GM18520 (cell line): ENCODE measurements at regions not wholly inside any gene's neighbourhood (a gene's known extent, or its start where the extent isn't known, plus 50 kb on each side); places are given as distances from the start of the nearest gene placed in this dataset.

Experiments
- ATAC-seq: cut with Tn5 transposase; IDR thresholded peaks from one replicate; pipeline ENCODE4 v1.9.1; 2021; ENCODE audit not compliant: unreplicated experiment

GRCh38 chr12:77433799-77434198 is 368.4 kb upstream of the E2F7 start:
- no peak for ATAC-seq

DNA sequence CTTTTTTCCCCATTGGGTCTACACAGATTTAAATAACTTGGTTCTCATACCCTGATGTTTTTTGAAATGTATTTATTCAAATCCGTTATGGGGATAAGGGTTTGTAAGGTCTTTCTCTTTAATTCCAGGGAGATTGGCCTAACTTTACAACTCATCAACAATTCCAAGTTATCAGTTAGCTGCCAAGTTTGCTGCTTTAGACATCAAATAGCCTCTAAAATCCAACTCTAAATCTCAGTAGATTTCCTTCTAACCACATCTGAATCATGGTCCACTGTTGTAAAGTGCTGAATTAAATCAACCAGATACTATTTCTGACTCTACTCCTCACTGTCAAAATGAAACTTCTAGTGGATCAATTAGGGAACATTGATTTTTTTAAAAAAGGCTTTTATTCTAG is 364.1 kb upstream of the E2F7 start:
- ATAC-seq: no peak

DNA sequence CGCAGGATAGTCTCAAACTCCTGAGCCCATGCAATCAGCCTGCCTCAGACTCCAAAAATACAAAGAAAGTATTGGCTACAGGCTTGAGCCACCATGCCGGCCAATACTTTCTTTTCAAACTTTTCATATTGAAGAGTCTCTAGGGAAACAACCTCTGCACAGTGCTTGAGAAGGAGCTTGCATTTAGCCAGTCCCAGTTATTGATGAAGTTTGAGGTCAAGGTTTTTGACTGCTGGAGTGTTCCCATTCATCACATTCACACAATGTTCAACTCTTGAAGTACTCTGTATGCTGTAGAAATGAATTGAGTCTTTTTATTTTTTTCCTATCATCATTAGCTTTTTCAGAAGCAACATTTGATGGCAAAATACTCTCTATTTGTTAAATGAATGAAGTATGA is 355.8 kb upstream of the E2F7 start:
- ATAC-seq: no peak

DNA sequence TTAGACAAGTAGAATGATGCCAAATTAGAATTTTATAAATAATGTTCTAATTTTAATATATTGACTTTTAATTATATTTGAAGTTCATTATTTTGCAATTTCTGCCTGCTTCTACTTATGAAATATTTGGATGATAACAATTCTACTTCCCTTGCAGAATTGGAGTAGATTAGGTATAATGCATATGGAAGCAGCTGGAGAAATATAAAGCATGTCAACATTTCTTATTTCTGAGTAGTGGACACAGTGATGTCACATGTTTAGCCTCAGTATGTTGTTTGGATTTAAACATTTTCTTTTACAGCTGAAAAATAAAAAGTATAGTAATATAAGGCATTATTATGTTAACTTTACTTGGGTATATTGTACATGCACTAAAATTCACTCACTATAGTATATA is 344.2 kb upstream of the E2F7 start:
- no peak for ATAC-seq

DNA sequence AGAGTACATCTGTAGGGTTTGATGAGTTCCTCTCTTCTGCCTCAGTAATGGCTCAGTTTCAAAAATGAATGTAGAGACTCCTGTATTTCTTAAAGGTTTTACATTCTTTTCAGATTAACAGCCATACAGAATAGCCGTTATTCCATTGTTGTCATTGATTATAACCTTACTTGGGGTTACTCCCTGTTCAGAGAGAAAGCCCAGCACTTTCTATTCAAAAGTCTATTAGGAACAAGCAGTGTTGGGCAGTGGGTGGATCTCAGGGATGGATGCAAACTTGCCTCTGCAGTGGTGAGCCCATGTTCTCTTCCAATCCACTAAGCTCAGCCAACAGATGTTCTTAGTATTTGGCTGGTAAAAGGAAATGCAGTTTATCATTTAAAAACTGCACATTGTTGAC is 342.6 kb upstream of the E2F7 start:
- no peak for ATAC-seq

GRCh38 chr12:77406219-77406905 is 341.0 kb upstream of the E2F7 start:
- no peak for ATAC-seq

DNA sequence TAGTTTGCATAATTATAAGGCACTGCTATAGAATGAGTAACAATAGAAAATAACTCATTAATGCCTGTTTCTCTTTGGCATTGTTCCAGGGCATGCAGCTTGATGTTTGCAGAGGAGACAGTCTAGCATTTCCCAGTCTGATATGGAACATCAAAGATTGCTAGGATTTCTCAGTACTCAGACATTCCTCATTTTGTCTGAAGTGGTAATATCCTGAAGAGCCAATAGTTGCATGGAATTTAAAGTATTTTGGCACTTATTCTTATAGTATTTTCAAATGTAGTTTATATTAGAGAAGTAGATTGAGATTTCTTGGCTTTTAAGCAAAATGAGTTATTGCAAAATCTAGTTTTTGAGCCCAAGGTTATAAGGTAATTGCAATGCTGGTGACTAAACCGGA is 337.3 kb upstream of the E2F7 start:
- ATAC-seq: no peak

GRCh38 chr12:77401770-77402081 is 336.4 kb upstream of the E2F7 start:
- ATAC-seq: no peak

- no peak for ATAC-seq
Observed at GRCh38 chr12:77401064-77401769, 335.8 kb upstream of the E2F7 start.

GRCh38 chr12:77392467-77393088 is 327.2 kb upstream of the E2F7 start:
- ATAC-seq: no peak

- no peak for ATAC-seq
Observed at GRCh38 chr12:77388445-77389265, 323.3 kb upstream of the E2F7 start.

GRCh38 chr12:77387671-77388070 is 322.3 kb upstream of the E2F7 start:
- no peak for ATAC-seq

DNA sequence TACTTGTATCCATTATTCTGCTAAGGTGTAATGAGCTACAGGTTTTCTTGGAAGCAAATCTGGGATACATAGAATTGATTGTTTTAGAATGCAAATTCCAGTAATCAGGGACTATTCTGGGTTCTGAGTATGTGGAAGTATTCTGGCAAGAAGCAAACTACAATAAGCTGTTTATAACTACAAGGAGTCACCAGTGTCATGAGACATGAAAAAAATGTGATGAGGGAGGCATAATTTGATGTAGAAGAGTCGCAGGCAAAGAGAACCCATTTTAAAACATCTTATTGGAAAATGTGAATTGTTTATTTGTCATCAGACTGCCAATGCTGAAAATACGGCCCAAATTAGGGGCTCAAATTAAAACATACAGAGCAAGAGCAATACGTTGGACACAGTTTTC is 321.8 kb upstream of the E2F7 start:
- no peak for ATAC-seq

DNA sequence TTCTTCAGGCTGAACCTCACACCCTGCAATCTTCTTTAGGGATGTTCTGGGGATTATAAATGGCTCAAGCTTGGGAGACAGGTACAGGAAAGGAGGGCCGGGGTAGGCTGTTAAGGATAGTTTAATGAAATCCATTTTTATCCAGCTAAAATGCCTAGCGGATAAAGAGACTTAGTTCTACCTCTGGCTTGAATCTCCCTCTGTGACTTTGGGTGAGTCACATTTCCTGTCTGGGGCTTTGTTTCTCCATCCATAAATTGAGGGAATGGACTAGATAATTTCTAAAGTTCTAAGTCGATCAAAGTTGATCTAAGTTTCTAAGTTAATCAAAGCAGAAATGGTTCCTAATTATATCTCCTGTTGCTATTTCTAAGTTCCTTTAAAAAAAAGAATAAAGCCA is 319.6 kb upstream of the E2F7 start:
- no peak for ATAC-seq

GRCh38 chr12:77382096-77382742 is 316.9 kb upstream of the E2F7 start:
- no peak for ATAC-seq

GRCh38 chr12:77377622-77378021 is 312.3 kb upstream of the E2F7 start:
- ATAC-seq: no peak

DNA sequence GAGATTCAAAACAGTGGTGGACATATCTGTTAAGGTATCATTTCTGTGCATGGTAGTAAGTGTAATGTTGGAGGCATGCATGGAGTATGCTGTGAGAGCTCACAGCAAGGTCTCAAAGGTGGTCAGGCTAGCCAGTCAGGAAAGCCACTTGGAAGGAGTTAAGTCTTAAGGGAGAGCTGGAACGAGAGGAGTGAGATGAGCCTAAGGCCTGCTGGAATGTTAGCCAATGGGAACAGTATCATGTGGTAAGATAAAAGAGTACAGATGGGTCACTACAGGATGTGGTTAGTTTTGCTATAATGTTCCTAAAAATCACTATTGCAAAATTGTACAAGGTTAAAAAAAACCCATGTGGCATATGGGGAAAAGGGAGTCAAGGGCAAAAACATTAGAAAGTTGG is 311.7 kb upstream of the E2F7 start:
- ATAC-seq: no peak

- no peak for ATAC-seq
Observed at GRCh38 chr12:77374673-77375072, 309.3 kb upstream of the E2F7 start.

DNA sequence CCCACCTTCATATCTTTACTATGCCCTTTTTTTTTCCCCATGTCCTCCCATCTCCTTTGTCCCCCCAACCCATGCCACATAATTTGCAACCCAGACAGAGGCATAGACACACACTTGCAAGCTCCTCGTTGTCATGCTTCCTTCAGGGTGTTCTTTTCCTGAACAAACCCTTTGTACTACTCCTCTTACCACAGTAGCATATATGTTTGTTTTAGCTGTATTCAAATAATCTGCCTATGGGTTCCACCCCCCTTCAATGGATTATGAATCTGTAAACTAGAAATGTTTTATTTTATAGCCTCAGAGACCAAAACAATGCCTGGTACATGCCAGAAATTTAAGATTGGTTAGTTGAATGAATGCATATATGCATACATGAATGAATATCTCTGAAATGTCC is 307.1 kb upstream of the E2F7 start:
- no peak for ATAC-seq

DNA sequence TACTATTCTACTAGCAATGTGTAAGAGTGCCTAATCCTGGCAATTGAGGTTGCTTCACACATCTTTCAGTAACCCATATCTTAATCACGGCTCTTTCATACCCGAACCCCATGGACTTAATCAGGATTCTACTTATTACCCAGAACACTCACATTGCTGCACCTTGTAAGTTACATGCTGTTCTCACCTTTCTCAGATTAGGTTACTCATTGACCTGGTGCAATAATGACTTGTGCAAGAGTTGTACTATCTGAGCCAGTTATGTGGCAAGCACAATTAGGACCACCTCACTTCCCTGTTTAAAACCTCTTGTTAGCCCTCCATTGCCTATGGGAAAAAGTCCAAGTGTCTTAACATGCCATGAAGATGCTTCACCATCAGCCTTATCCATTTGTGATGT is 306.7 kb upstream of the E2F7 start:
- no peak for ATAC-seq

DNA sequence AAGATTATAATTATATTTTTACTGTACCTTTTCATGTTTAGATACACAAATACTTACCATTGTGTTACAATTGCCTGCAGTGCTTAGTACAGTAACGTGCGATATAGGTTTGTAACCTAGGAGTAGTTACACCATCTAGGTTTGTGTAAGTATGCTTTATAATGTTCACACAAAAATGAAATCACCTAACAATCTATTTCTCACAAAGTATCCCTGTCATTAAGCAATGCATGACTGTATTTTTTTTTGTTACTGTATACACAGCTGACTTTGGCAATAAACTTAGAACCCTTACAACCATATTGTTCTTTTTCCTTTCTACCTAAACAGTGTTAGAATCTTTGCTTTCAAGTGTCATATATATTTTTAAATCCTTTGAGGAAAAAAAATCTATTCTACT is 303.0 kb upstream of the E2F7 start:
- ATAC-seq: no peak
